Caco-2 (cell line): ENCODE measurements at regions not wholly inside any gene's neighbourhood (a gene's known extent, or its start where the extent isn't known, plus 50 kb on each side); places are given as distances from the start of the nearest gene placed in this dataset.
"Not testable (repeated sequence)": the region's sequence is repeated elsewhere in the genome, so short reads cannot be mapped to it uniquely, and the experiment has no call there.

Source experiments
- BruUV-seq: library from RNA; stranded (reverse); fragments of 400-500 nt; replicated peaks from 2 replicates; lab custom pipeline; 2021; lab: Mats Ljungman, UMichigan
- CTCF ChIA-PET: fragments of 300-600 bp; sonication (Branson Sonifier 250); formaldehyde crosslinking; loops from one replicate; lab custom pipeline; 2022; ENCODE audit warnings: antibody characterized with exemption; lab: Charles Lee
- POLR2A ChIA-PET: fragments of 300-600 bp; sonication (Branson Sonifier 250); formaldehyde crosslinking; loops from one replicate; lab custom pipeline; 2022; ENCODE audit warnings: antibody characterized with exemption; lab: Charles Lee
- DNase-seq, 2 experiments: peaks; one replicate each; pipeline versions ENCODE4 v3.0.0 to v3.0.0-alpha.2; 2020 to 2022
- H3K27me3 ChIP-seq: replicated peaks from 2 replicates; pipeline ENCODE4 v1.6.0; 2011; ENCODE audit warnings: low read length; ENCODE audit not compliant: control insufficient read depth, insufficient read depth
- H3K36me3 ChIP-seq: 2 replicates; pipeline ENCODE4 v1.5.1; 2011; ENCODE audit warnings: low read length; ENCODE audit not compliant: control insufficient read depth, insufficient read depth
- H3K4me1 ChIP-seq: fragments of 250-450 bp; sonication (Bioruptor Pico); 2 replicates; pipeline ENCODE4 v1.5.1; 2020; ENCODE audit warnings: mild to moderate bottlenecking
- H3K4me3 ChIP-seq: 2 replicates; pipeline ENCODE4 v1.5.1; 2011; ENCODE audit warnings: low read depth, mild to moderate bottlenecking, control low read depth, low read length
- H3K9me3 ChIP-seq: fragments of 250-450 bp; sonication (Bioruptor Pico); 2 replicates; pipeline ENCODE4 v1.5.1; 2020; ENCODE audit warnings: mild to moderate bottlenecking, moderate library complexity
- H3K27ac Mint-ChIP-seq: one replicate; pipeline ENCODE4 v1.8.0; 2022; ENCODE audit warnings: mixed read lengths; ENCODE audit not compliant: unreplicated experiment
- H3K27me3 Mint-ChIP-seq: one replicate; pipeline ENCODE4 v1.8.0; 2022; ENCODE audit warnings: mixed read lengths; ENCODE audit not compliant: insufficient read depth, unreplicated experiment
- H3K36me3 Mint-ChIP-seq: one replicate; pipeline ENCODE4 v1.8.0; 2022; ENCODE audit warnings: mild to moderate bottlenecking, mixed read lengths; ENCODE audit not compliant: insufficient read depth, unreplicated experiment
- H3K4me1 Mint-ChIP-seq: one replicate; pipeline ENCODE4 v1.8.0; 2022; ENCODE audit warnings: low read depth, mixed read lengths; ENCODE audit not compliant: unreplicated experiment
- H3K4me3 Mint-ChIP-seq: one replicate; pipeline ENCODE4 v1.8.0; 2022; ENCODE audit warnings: mild to moderate bottlenecking, moderate library complexity, mixed read lengths; ENCODE audit not compliant: unreplicated experiment
- H3K9me3 Mint-ChIP-seq: one replicate; pipeline ENCODE4 v1.8.0; 2022; ENCODE audit warnings: mixed read lengths; ENCODE audit not compliant: unreplicated experiment
- intact Hi-C: fragments of 100-400 bp; cut with micrococcal nuclease; formaldehyde crosslinking; loops from one replicate; pipeline ENCODE4 v1.10.0; 2022; ENCODE audit not compliant: unreplicated experiment
- TF ChIP-seq, protein P1 (sequence below), 2 experiments: fragments of 200-600 bp in 1 of 2; IDR thresholded peaks; 1 replicate in 1 of 2; 2 replicates in 1 of 2; pipeline versions ENCODE4 v1.5.1 to v1.8.0; 2011 to 2022; ENCODE audit warnings: antibody characterized with exemption in 1 of 2, control low read depth in 1 of 2, inconsistent platforms in 1 of 2, low read depth in 1 of 2, low read length in 1 of 2, mild to moderate bottlenecking in 1 of 2, moderate library complexity in 1 of 2; ENCODE audit not compliant: insufficient read depth in 1 of 2, severe bottlenecking in 1 of 2, unreplicated experiment in 1 of 2

DNA sequence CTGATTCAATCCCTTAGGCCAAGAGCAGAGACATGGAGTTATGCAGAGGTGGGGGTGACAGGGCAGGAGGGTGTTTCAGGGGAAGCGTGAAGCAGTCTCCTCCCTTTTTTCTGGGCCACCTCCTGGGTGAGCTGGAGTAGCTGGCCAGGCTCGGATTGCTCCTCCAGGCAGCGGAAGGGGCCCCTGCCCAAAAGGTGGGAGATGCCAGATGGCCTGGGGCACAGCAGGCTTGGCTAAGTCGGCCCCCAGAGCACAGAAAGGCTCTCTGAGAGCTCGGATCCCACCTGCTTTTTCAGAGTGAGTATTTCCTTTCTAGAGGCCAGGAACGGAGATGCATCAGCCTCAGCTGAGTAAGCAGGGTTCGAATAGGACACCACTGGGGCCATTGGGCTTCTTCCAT is 196.9 kb downstream of the ANKRD30B start:
- H3K4me1 ChIP-seq, result no peaks in the 10 kb centered on the region
- H3K9me3 Mint-ChIP-seq, result no peaks in the 10 kb centered on the region
- H3K36me3 Mint-ChIP-seq, result no peaks in the 10 kb centered on the region
- no peak overlapping the region for H3K4me3 Mint-ChIP-seq
- POLR2A ChIA-PET, result no interaction called here
- DNase-seq, result no peak
- CTCF ChIA-PET, result no interaction called here
- intact Hi-C loops, result no loop called here
- H3K27me3 ChIP-seq, result no peaks in the 10 kb centered on the region
- no peaks in the 10 kb centered on the region for H3K27me3 Mint-ChIP-seq
- no peak overlapping the region for H3K27ac Mint-ChIP-seq
- BruUV-seq, result no TSS peak
- TF ChIP-seq, protein P1, sequence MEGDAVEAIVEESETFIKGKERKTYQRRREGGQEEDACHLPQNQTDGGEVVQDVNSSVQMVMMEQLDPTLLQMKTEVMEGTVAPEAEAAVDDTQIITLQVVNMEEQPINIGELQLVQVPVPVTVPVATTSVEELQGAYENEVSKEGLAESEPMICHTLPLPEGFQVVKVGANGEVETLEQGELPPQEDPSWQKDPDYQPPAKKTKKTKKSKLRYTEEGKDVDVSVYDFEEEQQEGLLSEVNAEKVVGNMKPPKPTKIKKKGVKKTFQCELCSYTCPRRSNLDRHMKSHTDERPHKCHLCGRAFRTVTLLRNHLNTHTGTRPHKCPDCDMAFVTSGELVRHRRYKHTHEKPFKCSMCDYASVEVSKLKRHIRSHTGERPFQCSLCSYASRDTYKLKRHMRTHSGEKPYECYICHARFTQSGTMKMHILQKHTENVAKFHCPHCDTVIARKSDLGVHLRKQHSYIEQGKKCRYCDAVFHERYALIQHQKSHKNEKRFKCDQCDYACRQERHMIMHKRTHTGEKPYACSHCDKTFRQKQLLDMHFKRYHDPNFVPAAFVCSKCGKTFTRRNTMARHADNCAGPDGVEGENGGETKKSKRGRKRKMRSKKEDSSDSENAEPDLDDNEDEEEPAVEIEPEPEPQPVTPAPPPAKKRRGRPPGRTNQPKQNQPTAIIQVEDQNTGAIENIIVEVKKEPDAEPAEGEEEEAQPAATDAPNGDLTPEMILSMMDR (IDR thresholded peaks at IDR 0.05; ENCODE audit: insufficient read depth in 1 of 2, low read depth in 1 of 2, low read length in 1 of 2, severe bottlenecking in 1 of 2, unreplicated experiment in 1 of 2), result no peak
- no peaks in the 10 kb centered on the region for H3K9me3 ChIP-seq
- H3K4me1 Mint-ChIP-seq, result no peaks in the 10 kb centered on the region
- no peak overlapping the region for H3K4me3 ChIP-seq
- H3K36me3 ChIP-seq, result no peaks in the 10 kb centered on the region

DNA sequence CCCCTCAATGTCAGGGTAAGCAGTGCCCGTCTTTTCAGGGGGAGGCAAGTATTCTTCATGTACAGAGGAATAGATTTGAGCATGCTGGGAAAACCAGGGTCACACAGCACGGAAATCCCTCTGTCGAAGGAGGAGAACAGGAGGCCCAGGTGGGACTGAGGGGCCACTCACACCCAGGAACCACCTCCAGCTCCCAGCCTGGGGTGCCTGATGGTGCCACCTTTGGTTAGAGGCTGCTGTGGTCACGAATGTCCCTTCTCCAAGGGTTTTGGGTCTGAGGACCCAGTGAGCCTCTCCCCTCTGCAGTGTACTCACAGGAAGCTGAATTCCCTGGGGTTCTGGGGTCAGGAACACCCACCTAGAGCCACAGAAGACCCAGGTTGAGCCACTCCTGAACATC is 197.3 kb downstream of the ANKRD30B start:
- TF ChIP-seq, protein P1 (IDR thresholded peaks at IDR 0.05; ENCODE audit: insufficient read depth in 1 of 2, low read depth in 1 of 2, low read length in 1 of 2, severe bottlenecking in 1 of 2, unreplicated experiment in 1 of 2), result no peak
- ChIA-PET POLR2A (no interaction called here), CTCF (no interaction called here)
- H3K9me3 Mint-ChIP-seq, result no peaks in the 10 kb centered on the region
- no peaks in the 10 kb centered on the region for H3K4me1 Mint-ChIP-seq
- no peak for DNase-seq
- H3K4me3 ChIP-seq, result no peak overlapping the region
- no peaks in the 10 kb centered on the region for H3K36me3 ChIP-seq
- no peak overlapping the region for H3K27ac Mint-ChIP-seq
- H3K4me1 ChIP-seq, result no peaks in the 10 kb centered on the region
- no peaks in the 10 kb centered on the region for H3K9me3 ChIP-seq
- H3K27me3 ChIP-seq, result no peaks in the 10 kb centered on the region
- H3K36me3 Mint-ChIP-seq, result no peaks in the 10 kb centered on the region
- intact Hi-C loops, result no loop called here
- no TSS peak for BruUV-seq
- H3K4me3 Mint-ChIP-seq, result no peak overlapping the region
- H3K27me3 Mint-ChIP-seq, result no peaks in the 10 kb centered on the region

DNA sequence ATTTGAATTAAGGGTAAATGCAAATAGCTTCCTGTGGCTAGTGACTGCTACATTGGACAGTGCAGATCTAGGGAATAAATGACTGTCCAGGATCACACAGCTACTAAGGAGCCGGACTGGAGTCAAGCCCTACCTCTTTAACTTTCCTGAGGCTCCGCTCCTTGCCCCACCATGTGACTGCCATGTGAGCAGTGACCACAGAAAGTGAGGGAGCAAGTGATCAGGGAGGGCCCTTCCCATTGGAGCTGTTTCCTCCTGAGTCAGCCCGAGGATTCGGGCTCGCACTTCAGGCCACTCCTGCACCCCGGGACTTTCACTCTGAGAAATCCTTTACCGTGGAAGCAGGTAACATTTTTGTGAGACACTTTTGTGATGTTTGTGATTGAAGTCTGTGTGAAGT is 198.0 kb downstream of the ANKRD30B start:
- no peak overlapping the region for H3K4me3 ChIP-seq
- intact Hi-C loops, result no loop called here
- TF ChIP-seq, protein P1 (IDR thresholded peaks at IDR 0.05; ENCODE audit: insufficient read depth in 1 of 2, low read depth in 1 of 2, low read length in 1 of 2, severe bottlenecking in 1 of 2, unreplicated experiment in 1 of 2), result no peak
- Mint-ChIP-seq H3K9me3 (no peaks in the 10 kb centered on the region), H3K4me1 (no peaks in the 10 kb centered on the region), H3K36me3 (no peaks in the 10 kb centered on the region), H3K27me3 (no peaks in the 10 kb centered on the region), H3K27ac (no peak overlapping the region), H3K4me3 (no peak overlapping the region)
- ChIA-PET CTCF (no interaction called here), POLR2A (no interaction called here)
- no peaks in the 10 kb centered on the region for H3K9me3 ChIP-seq
- DNase-seq, result no peak
- H3K27me3 ChIP-seq, result no peaks in the 10 kb centered on the region
- BruUV-seq, result no TSS peak
- no peaks in the 10 kb centered on the region for H3K36me3 ChIP-seq
- no peaks in the 10 kb centered on the region for H3K4me1 ChIP-seq

DNA sequence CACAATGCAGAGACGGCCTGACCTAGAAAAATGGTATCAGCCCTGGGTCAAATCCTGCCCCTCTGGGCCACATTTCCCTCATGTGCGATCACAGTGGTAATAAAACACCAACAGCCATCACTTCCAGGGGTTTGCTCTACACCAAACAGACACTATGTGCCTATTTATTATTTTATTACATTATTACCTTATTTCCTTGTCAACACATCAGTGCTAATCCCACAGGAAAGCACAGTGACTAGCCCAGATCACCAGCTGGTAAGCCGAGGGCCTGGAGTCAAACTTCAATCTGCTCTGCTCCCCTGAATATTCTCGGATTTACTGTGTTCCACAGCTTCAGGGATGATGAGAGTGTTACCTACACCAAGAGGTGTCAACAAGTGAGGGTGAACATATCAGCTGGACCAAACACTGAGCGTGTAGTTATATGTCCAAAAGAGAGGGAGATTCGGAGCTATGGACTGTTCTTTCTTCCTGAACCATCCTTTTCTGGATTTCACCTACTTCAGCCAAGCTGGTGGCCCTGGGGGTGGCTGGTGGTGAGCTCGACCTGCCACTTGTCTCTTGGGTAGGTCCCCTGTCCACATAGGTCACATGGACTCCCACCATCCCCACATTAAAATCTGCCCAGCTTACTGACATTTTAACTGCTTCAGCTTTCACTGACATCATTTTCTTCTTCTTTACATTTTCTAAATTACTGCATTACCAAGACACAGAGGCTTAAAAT is 198.9 kb downstream of the ANKRD30B start:
- POLR2A ChIA-PET, intact Hi-C loops, DNase-seq, BruUV-seq, H3K9me3 ChIP-seq, H3K4me3 ChIP-seq, H3K27ac Mint-ChIP-seq, H3K27me3 ChIP-seq, H3K9me3 Mint-ChIP-seq, H3K36me3 ChIP-seq, H3K4me1 Mint-ChIP-seq, CTCF ChIA-PET, H3K4me3 Mint-ChIP-seq, H3K4me1 ChIP-seq, H3K27me3 Mint-ChIP-seq, H3K36me3 Mint-ChIP-seq: not testable (repeated sequence)
